ENCODE measurements at regions not wholly inside any gene's neighbourhood (a gene's known extent, or its start where the extent isn't known, plus 50 kb on each side); places are given as distances from the start of the nearest gene placed in this dataset.

DNA sequence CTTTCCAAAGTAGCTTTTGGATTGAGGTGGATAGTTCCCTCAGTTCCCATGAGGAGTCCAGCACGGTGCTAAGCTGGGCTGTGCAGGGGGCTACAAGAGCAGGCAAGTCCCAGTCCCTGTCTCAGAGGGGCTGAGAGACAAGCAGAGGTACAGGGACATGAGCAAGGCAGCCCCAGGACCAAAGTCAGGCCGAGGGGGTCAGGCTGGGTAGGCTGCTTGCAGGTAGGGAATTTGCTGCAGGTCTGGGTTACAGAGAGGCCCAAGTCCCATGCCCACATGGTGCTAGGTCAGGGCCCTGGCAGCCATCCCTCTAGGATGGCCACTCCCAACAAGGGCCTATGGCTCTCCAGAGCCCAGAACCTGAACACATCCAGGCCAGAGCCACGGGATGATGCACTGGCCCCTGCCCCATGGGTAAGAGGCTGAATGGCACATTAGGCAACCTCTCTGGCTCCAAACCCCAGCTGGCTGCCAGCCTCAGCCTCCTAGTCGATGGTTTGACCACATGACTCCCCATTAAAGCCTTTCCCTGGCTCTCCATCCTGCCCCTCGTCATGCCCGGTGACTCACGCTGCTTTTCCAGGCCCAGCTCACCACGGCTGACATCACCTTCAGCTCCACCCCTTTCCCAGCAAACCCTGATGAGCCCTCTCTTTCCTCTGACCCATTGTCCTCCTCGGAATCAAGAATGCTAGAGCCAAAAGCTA lies 83.7 kb downstream of the SDC1 start:
- TF ChIP-seq, protein P1, sequence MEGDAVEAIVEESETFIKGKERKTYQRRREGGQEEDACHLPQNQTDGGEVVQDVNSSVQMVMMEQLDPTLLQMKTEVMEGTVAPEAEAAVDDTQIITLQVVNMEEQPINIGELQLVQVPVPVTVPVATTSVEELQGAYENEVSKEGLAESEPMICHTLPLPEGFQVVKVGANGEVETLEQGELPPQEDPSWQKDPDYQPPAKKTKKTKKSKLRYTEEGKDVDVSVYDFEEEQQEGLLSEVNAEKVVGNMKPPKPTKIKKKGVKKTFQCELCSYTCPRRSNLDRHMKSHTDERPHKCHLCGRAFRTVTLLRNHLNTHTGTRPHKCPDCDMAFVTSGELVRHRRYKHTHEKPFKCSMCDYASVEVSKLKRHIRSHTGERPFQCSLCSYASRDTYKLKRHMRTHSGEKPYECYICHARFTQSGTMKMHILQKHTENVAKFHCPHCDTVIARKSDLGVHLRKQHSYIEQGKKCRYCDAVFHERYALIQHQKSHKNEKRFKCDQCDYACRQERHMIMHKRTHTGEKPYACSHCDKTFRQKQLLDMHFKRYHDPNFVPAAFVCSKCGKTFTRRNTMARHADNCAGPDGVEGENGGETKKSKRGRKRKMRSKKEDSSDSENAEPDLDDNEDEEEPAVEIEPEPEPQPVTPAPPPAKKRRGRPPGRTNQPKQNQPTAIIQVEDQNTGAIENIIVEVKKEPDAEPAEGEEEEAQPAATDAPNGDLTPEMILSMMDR (IDR thresholded peaks at IDR 0.05) = no peak
- no peak for TF ChIP-seq POLR2A (IDR thresholded peaks at IDR 0.05)
